ENCODE measurements at regions not wholly inside any gene's neighbourhood (a gene's known extent, or its start where the extent isn't known, plus 50 kb on each side); places are given as distances from the start of the nearest gene placed in this dataset.

- DNase-seq: no peak
These were observed 69.0 kb upstream of the DSG1 start for GRCh38 chr18:31248783-31249521.

GRCh38 chr18:31250902-31251301 is 67.1 kb upstream of the DSG1 start:
- no peak for DNase-seq

GRCh38 chr18:31252522-31252921 is 65.4 kb upstream of the DSG1 start:
- DNase-seq: no peak

- no peak for DNase-seq
These were observed 62.0 kb upstream of the DSG1 start for GRCh38 chr18:31255953-31256352.

- DNase-seq: no peak
These were observed 59.2 kb upstream of the DSG1 start for GRCh38 chr18:31258789-31259188.

GRCh38 chr18:31261792-31262582 is 56.0 kb upstream of the DSG1 start:
- no peak for DNase-seq

- DNase-seq: no peak
These were observed 50.0 kb upstream of the DSG1 start for GRCh38 chr18:31267823-31268481.
